Breast epithelium (tissue), 3 donors: ENCODE measurements at regions not wholly inside any gene's neighbourhood (a gene's known extent, or its start where the extent isn't known, plus 50 kb on each side); places are given as distances from the start of the nearest gene placed in this dataset.

ENCODE experiments used
- CTCF ChIP-seq, 3 donors: fragments of 450-650 bp; IDR thresholded peaks; one replicate each; pipeline ENCODE4 v1.5.1; 2016 to 2017; ENCODE audit warnings: antibody characterized with exemption in 3 of 3, mild to moderate bottlenecking in 3 of 3, moderate library complexity in 3 of 3
- POLR2A ChIP-seq: fragments of 450-650 bp; IDR thresholded peaks from one replicate; pipeline ENCODE4 v1.6.1; 2016; ENCODE audit warnings: antibody characterized with exemption, mild to moderate bottlenecking, moderate library complexity
- POLR2AphosphoS5 ChIP-seq, 3 donors: sonication (generic); formaldehyde crosslinking; IDR thresholded peaks; one replicate each; pipeline ENCODE4 v1.6.1; 2017; ENCODE audit warnings: antibody characterized with exemption in 3 of 3

GRCh38 chr11:115700981-115701875 is 197.0 kb upstream of the CADM1 start:
- TF ChIP-seq CTCF (IDR thresholded peaks at IDR 0.05): no peak
- TF ChIP-seq POLR2AphosphoS5 (IDR thresholded peaks at IDR 0.05): no peak
- no peak for TF ChIP-seq POLR2A
